Activated CD8-positive, alpha-beta memory T cell treated with anti-CD3 and anti-CD28 coated beads, Interleukin-2, amount 50 U/mL, for 1 hour (primary cell): ENCODE measurements at regions not wholly inside any gene's neighbourhood (a gene's known extent, or its start where the extent isn't known, plus 50 kb on each side); places are given as distances from the start of the nearest gene placed in this dataset.
"Not testable (repeated sequence)": the region's sequence is repeated elsewhere in the genome, so short reads cannot be mapped to it uniquely, and the experiment has no call there.

ENCODE experiments used
- DNase-seq: peaks from one replicate; pipeline ENCODE4 v3.0.0-alpha.2; 2020; ENCODE audit errors: extremely low read depth

DNA sequence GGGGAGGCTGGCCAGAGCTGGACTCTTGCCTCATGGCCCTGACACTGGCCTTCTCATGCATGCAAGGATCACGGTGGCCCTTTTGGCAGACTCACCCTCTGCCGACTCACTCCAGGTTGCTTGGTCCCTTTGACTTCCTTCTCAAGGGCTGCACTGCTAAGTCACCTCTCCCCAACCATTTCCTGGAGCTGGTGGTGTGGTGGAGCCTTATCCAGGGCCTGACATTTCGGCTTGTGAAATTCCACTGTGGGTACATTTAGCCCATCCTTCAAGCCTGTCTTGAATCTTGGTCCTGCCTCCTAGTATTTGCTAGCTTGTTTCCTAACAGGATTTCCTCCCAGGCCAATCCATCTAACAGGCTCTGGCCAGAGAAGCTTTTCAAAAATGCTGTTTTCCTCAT is 52.6 kb upstream of the JUN start:
- no peak for DNase-seq

DNA sequence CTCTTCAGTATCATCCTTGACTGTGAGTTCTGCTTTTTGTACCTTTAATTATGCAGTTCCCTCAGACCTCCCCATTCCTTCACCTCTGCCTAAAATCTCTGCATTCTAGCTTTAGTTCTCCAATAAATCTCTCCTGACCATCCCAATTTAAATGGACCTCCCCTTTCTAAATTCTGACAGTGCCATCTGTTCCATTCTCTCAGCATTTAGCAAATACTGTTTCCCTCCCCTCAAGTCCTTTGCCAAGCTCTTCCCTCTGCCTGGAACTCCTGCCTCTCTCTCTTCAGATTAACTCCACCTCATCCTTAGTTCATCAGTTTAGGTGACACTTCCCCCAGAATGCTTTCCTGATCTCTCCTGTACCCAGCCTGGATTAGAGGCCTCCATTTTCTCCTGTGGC is 54.0 kb upstream of the JUN start:
- DNase-seq = no peak

- DNase-seq = no peak
Measured at GRCh38 chr1:58839147-58839795, 55.4 kb upstream of the JUN start.

GRCh38 chr1:58839846-58840835 is 56.3 kb upstream of the JUN start:
- DNase-seq = no peak

- no peak for DNase-seq
Measured at GRCh38 chr1:58841455-58841854, 57.6 kb upstream of the JUN start.

GRCh38 chr1:58842941-58843340 is 59.1 kb upstream of the JUN start:
- DNase-seq = no peak

- no peak for DNase-seq
Measured at GRCh38 chr1:58844176-58844575, 60.3 kb upstream of the JUN start.

GRCh38 chr1:58845942-58846341 is 62.1 kb upstream of the JUN start:
- DNase-seq = no peak

- DNase-seq = no peak
Measured at GRCh38 chr1:58848818-58849411, 65.1 kb upstream of the JUN start.

GRCh38 chr1:58849551-58849950 is 65.7 kb upstream of the JUN start:
- no peak for DNase-seq

GRCh38 chr1:58850636-58851035 is 66.8 kb upstream of the JUN start:
- no peak for DNase-seq

GRCh38 chr1:58852731-58853485 is 69.1 kb upstream of the JUN start:
- DNase-seq = no peak

DNA sequence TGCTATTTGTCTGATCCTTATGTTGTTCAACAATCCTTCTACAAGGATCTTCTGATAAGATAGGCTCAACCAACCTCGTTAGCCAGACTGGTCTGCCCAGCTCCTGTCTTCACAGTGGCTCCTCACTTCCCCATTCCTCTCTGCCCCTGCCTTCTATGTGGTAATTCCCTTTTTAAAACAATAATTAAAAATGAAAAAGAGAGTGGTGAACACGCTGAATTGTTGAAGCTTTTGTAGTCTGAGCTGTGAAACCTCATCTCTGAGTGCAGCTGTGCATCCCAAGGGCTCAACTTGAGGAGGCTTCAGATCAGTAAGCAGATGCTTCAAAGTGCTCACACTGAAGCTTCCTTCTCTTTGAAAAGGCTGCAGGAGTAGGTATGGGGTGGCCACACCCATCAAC is 70.7 kb upstream of the JUN start:
- DNase-seq = no peak

DNA sequence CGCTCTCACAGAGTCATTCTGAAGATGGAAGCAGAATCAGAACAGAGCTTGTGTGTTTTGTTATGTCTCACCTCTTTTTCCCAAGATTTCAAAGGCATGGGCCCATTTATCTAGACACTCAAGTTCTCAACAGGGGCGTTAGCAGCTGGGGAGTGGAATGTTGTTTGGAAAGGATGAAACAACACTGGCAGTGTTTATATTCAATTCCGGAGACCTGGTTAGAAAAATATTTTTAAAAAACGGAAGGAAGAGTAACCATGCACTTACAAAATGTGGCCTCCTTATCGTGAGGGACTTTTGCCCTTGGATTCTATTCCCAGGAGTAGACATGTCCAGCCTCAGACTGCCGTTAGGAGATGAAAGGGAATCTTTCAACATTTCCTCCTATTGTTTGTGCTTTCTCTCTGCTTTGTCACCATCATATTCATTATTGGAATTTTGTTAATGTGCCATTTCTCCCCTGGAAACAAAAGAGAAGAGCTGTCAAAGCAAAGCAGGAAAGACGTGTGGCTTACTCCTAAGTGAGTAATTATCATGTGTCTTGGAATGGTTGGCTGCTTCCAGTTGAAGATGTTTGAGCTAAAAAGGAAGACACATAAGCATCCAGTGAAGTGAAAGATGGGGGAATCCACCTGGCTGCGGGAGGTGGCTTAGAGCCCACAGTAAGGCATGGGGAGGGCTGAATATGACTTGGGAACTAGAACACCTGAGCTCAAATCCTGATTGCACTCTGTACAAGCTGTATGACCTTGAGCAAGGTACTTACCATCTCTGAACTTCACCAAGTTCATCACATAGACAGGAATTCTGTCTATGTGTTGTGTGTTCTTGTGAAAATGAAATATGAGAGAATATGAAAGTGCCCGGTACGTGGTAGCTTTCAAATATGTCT is 71.7 kb upstream of the JUN start:
- DNase-seq = no peak

- not testable (repeated sequence) for DNase-seq
Measured at GRCh38 chr1:58856281-58856680, 72.4 kb upstream of the JUN start.

- no peak for DNase-seq
Measured at GRCh38 chr1:58857680-58858673, 74.1 kb upstream of the JUN start.

GRCh38 chr1:58859769-58860485 is 76.1 kb upstream of the JUN start:
- DNase-seq = no peak

DNA sequence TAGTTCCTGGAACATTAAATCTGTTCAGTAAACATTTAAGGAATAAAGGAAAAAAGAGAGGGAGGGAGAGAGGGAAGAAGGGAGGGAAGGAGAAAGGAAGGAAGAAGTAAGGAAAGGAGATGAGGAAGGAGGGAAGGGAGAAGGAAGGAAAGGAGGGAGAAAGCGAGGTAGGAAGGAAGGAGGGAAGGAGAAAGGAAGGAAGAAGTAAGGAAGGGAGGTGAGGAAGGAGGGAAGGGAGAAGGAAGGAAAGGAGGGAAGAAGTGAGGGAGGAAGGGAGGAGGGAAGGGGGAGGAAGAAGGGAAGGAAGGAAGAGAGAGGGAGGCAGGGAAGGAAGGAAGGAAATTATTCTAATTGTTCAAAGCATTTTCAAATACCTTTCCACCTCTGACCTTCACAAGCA is 77.2 kb upstream of the JUN start:
- DNase-seq = no peak

- no peak for DNase-seq
Measured at GRCh38 chr1:58861506-58861905, 77.7 kb upstream of the JUN start.
